ENCODE measurements at regions not wholly inside any gene's neighbourhood (a gene's known extent, or its start where the extent isn't known, plus 50 kb on each side); places are given as distances from the start of the nearest gene placed in this dataset.

GRCh38 chr6:91852252-91852651 lies 1265.4 kb upstream of the MAP3K7 start:
- no peaks in the 10 kb centered on the region for H3K9me3 ChIP-seq (ENCODE audit: control insufficient read depth, insufficient read depth, low read length)
- H3K4me1 ChIP-seq (ENCODE audit: control insufficient read depth, insufficient read depth, low read length) = no peaks in the 10 kb centered on the region
- H3K4me3 ChIP-seq (ENCODE audit: low read depth, low read length) = no peak overlapping the region
- no peaks in the 10 kb centered on the region for H3K36me3 ChIP-seq (ENCODE audit: control insufficient read depth, insufficient read depth, low read length)
- H3K27me3 ChIP-seq (ENCODE audit: control insufficient read depth, insufficient read depth, low read length) = no peaks in the 10 kb centered on the region
- H3K9ac ChIP-seq (ENCODE audit: low read depth, low read length) = no peak overlapping the region

GRCh38 chr6:91834813-91835212 lies 1247.9 kb upstream of the MAP3K7 start:
- Histone ChIP-seq H3K4me3 (ENCODE audit: low read depth, low read length) (no peak overlapping the region), H3K9me3 (ENCODE audit: control insufficient read depth, insufficient read depth, low read length) (no peaks in the 10 kb centered on the region), H3K27me3 (ENCODE audit: control insufficient read depth, insufficient read depth, low read length) (no peaks in the 10 kb centered on the region), H3K36me3 (ENCODE audit: control insufficient read depth, insufficient read depth, low read length) (no peaks in the 10 kb centered on the region), H3K9ac (ENCODE audit: low read depth, low read length) (no peak overlapping the region), H3K4me1 (ENCODE audit: control insufficient read depth, insufficient read depth, low read length) (no peaks in the 10 kb centered on the region)

- Histone ChIP-seq H3K4me1 (ENCODE audit: control insufficient read depth, insufficient read depth, low read length) (no peaks in the 10 kb centered on the region), H3K4me3 (ENCODE audit: low read depth, low read length) (no peak overlapping the region), H3K9ac (ENCODE audit: low read depth, low read length) (no peak overlapping the region), H3K27me3 (ENCODE audit: control insufficient read depth, insufficient read depth, low read length) (no peaks in the 10 kb centered on the region), H3K9me3 (ENCODE audit: control insufficient read depth, insufficient read depth, low read length) (no peaks in the 10 kb centered on the region), H3K36me3 (ENCODE audit: control insufficient read depth, insufficient read depth, low read length) (no peaks in the 10 kb centered on the region)
These were observed 1240.3 kb upstream of the MAP3K7 start for GRCh38 chr6:91827151-91827550.

GRCh38 chr6:91826128-91826527 lies 1239.3 kb upstream of the MAP3K7 start:
- no peak overlapping the region for H3K9ac ChIP-seq (ENCODE audit: low read depth, low read length)
- H3K4me1 ChIP-seq (ENCODE audit: control insufficient read depth, insufficient read depth, low read length) = no peaks in the 10 kb centered on the region
- H3K4me3 ChIP-seq (ENCODE audit: low read depth, low read length) = no peak overlapping the region
- H3K9me3 ChIP-seq (ENCODE audit: control insufficient read depth, insufficient read depth, low read length) = no peaks in the 10 kb centered on the region
- H3K36me3 ChIP-seq (ENCODE audit: control insufficient read depth, insufficient read depth, low read length) = no peaks in the 10 kb centered on the region
- H3K27me3 ChIP-seq (ENCODE audit: control insufficient read depth, insufficient read depth, low read length) = no peaks in the 10 kb centered on the region

- no peak overlapping the region for H3K4me3 ChIP-seq (ENCODE audit: low read depth, low read length)
- H3K9me3 ChIP-seq (ENCODE audit: control insufficient read depth, insufficient read depth, low read length) = no peaks in the 10 kb centered on the region
- no peaks in the 10 kb centered on the region for H3K27me3 ChIP-seq (ENCODE audit: control insufficient read depth, insufficient read depth, low read length)
- H3K4me1 ChIP-seq (ENCODE audit: control insufficient read depth, insufficient read depth, low read length) = no peaks in the 10 kb centered on the region
- H3K9ac ChIP-seq (ENCODE audit: low read depth, low read length) = no peak overlapping the region
- H3K36me3 ChIP-seq (ENCODE audit: control insufficient read depth, insufficient read depth, low read length) = no peaks in the 10 kb centered on the region
These were observed 1237.5 kb upstream of the MAP3K7 start for GRCh38 chr6:91824331-91824730.

GRCh38 chr6:91822581-91822980 lies 1235.7 kb upstream of the MAP3K7 start:
- H3K4me3 ChIP-seq (ENCODE audit: low read depth, low read length) = no peak overlapping the region
- H3K9ac ChIP-seq (ENCODE audit: low read depth, low read length) = no peak overlapping the region
- H3K4me1 ChIP-seq (ENCODE audit: control insufficient read depth, insufficient read depth, low read length) = no peaks in the 10 kb centered on the region
- H3K36me3 ChIP-seq (ENCODE audit: control insufficient read depth, insufficient read depth, low read length) = no peaks in the 10 kb centered on the region
- H3K27me3 ChIP-seq (ENCODE audit: control insufficient read depth, insufficient read depth, low read length) = no peaks in the 10 kb centered on the region
- no peaks in the 10 kb centered on the region for H3K9me3 ChIP-seq (ENCODE audit: control insufficient read depth, insufficient read depth, low read length)

GRCh38 chr6:91816335-91816734 lies 1229.5 kb upstream of the MAP3K7 start:
- no peaks in the 10 kb centered on the region for H3K27me3 ChIP-seq (ENCODE audit: control insufficient read depth, insufficient read depth, low read length)
- H3K9me3 ChIP-seq (ENCODE audit: control insufficient read depth, insufficient read depth, low read length) = no peaks in the 10 kb centered on the region
- no peak overlapping the region for H3K9ac ChIP-seq (ENCODE audit: low read depth, low read length)
- no peaks in the 10 kb centered on the region for H3K4me1 ChIP-seq (ENCODE audit: control insufficient read depth, insufficient read depth, low read length)
- no peaks in the 10 kb centered on the region for H3K36me3 ChIP-seq (ENCODE audit: control insufficient read depth, insufficient read depth, low read length)
- no peak overlapping the region for H3K4me3 ChIP-seq (ENCODE audit: low read depth, low read length)

GRCh38 chr6:91813641-91814040 lies 1226.8 kb upstream of the MAP3K7 start:
- Histone ChIP-seq H3K36me3 (ENCODE audit: control insufficient read depth, insufficient read depth, low read length) (no peaks in the 10 kb centered on the region), H3K4me1 (ENCODE audit: control insufficient read depth, insufficient read depth, low read length) (peaks cover 4% of the 10 kb centered on the region), H3K9ac (ENCODE audit: low read depth, low read length) (no peak overlapping the region), H3K9me3 (ENCODE audit: control insufficient read depth, insufficient read depth, low read length) (no peaks in the 10 kb centered on the region), H3K4me3 (ENCODE audit: low read depth, low read length) (no peak overlapping the region), H3K27me3 (ENCODE audit: control insufficient read depth, insufficient read depth, low read length) (no peaks in the 10 kb centered on the region)

- Histone ChIP-seq H3K9ac (ENCODE audit: low read depth, low read length) (no peak overlapping the region), H3K4me3 (ENCODE audit: low read depth, low read length) (no peak overlapping the region), H3K27me3 (ENCODE audit: control insufficient read depth, insufficient read depth, low read length) (no peaks in the 10 kb centered on the region), H3K4me1 (ENCODE audit: control insufficient read depth, insufficient read depth, low read length) (peaks cover 4% of the 10 kb centered on the region), H3K9me3 (ENCODE audit: control insufficient read depth, insufficient read depth, low read length) (no peaks in the 10 kb centered on the region), H3K36me3 (ENCODE audit: control insufficient read depth, insufficient read depth, low read length) (no peaks in the 10 kb centered on the region)
These were observed 1225.9 kb upstream of the MAP3K7 start for GRCh38 chr6:91812596-91813274.

GRCh38 chr6:91804981-91805380 lies 1218.1 kb upstream of the MAP3K7 start:
- Histone ChIP-seq H3K4me1 (ENCODE audit: control insufficient read depth, insufficient read depth, low read length) (no peaks in the 10 kb centered on the region), H3K27me3 (ENCODE audit: control insufficient read depth, insufficient read depth, low read length) (no peaks in the 10 kb centered on the region), H3K9me3 (ENCODE audit: control insufficient read depth, insufficient read depth, low read length) (no peaks in the 10 kb centered on the region), H3K36me3 (ENCODE audit: control insufficient read depth, insufficient read depth, low read length) (no peaks in the 10 kb centered on the region), H3K4me3 (ENCODE audit: low read depth, low read length) (no peak overlapping the region), H3K9ac (ENCODE audit: low read depth, low read length) (no peak overlapping the region)

GRCh38 chr6:91802431-91802830 lies 1215.6 kb upstream of the MAP3K7 start:
- Histone ChIP-seq H3K4me1 (ENCODE audit: control insufficient read depth, insufficient read depth, low read length) (no peaks in the 10 kb centered on the region), H3K36me3 (ENCODE audit: control insufficient read depth, insufficient read depth, low read length) (no peaks in the 10 kb centered on the region), H3K4me3 (ENCODE audit: low read depth, low read length) (no peak overlapping the region), H3K27me3 (ENCODE audit: control insufficient read depth, insufficient read depth, low read length) (no peaks in the 10 kb centered on the region), H3K9me3 (ENCODE audit: control insufficient read depth, insufficient read depth, low read length) (no peaks in the 10 kb centered on the region), H3K9ac (ENCODE audit: low read depth, low read length) (no peak overlapping the region)

GRCh38 chr6:91796603-91797002 lies 1209.7 kb upstream of the MAP3K7 start:
- Histone ChIP-seq H3K9ac (ENCODE audit: low read depth, low read length) (no peak overlapping the region), H3K4me1 (ENCODE audit: control insufficient read depth, insufficient read depth, low read length) (no peaks in the 10 kb centered on the region), H3K36me3 (ENCODE audit: control insufficient read depth, insufficient read depth, low read length) (no peaks in the 10 kb centered on the region), H3K27me3 (ENCODE audit: control insufficient read depth, insufficient read depth, low read length) (no peaks in the 10 kb centered on the region), H3K9me3 (ENCODE audit: control insufficient read depth, insufficient read depth, low read length) (no peaks in the 10 kb centered on the region), H3K4me3 (ENCODE audit: low read depth, low read length) (no peak overlapping the region)
